SU-DHL-6 (cell line): ENCODE measurements at regions not wholly inside any gene's neighbourhood (a gene's known extent, or its start where the extent isn't known, plus 50 kb on each side); places are given as distances from the start of the nearest gene placed in this dataset.

ENCODE experiments used
- H2AFZ ChIP-seq: fragments of 200-600 bp; sonication (generic); 2 replicates; pipeline ENCODE4 v1.6.1; 2014; ENCODE audit warnings: low read depth, mild to moderate bottlenecking, moderate library complexity, mixed read lengths, antibody characterized with exemption, low read length; ENCODE audit not compliant: severe bottlenecking
- H3F3A ChIP-seq: fragments of 200-600 bp; shearing (Covaris generic); 2 replicates; pipeline ENCODE4 v1.6.0; 2016; ENCODE audit warnings: antibody characterized with exemption, mild to moderate bottlenecking; ENCODE audit not compliant: insufficient read depth
- H3K27ac ChIP-seq: fragments of 200-600 bp; sonication (generic); 2 replicates; pipeline ENCODE4 v1.5.1; 2016; ENCODE audit warnings: low read depth, mild to moderate bottlenecking, low read length, moderate library complexity, mixed read lengths
- H3K27me3 ChIP-seq: fragments of 200-600 bp; sonication (generic), shearing (Covaris generic); 2 replicates; pipeline ENCODE4 v1.6.0; 2014; ENCODE audit warnings: mild to moderate bottlenecking, low read length
- H3K36me3 ChIP-seq: fragments of 200-600 bp; sonication (generic); 2 replicates; pipeline ENCODE4 v1.6.1; 2014; ENCODE audit warnings: mild to moderate bottlenecking, low read length, mixed read lengths
- H3K4me2 ChIP-seq: fragments of 300-600, 200-600 bp; shearing (Covaris generic), sonication (generic); 2 replicates; pipeline ENCODE4 v1.6.0; 2014; ENCODE audit warnings: low read length, low read depth, mild to moderate bottlenecking; ENCODE audit not compliant: poor library complexity, severe bottlenecking
- H3K4me3 ChIP-seq: fragments of 200-600 bp; sonication (generic); 2 replicates; pipeline ENCODE4 v1.5.1; 2014; ENCODE audit warnings: antibody characterized with exemption, low read length, mild to moderate bottlenecking, mixed read lengths; ENCODE audit not compliant: insufficient read depth, poor library complexity, severe bottlenecking
- H3K79me2 ChIP-seq: fragments of 200-600 bp; sonication (generic); 2 replicates; pipeline ENCODE4 v1.6.1; 2014; ENCODE audit warnings: mild to moderate bottlenecking, low read length, moderate library complexity; ENCODE audit not compliant: insufficient read depth
- H3K9ac ChIP-seq: fragments of 200-600 bp; sonication (generic); 2 replicates; pipeline ENCODE4 v1.7.0; 2014; ENCODE audit warnings: mild to moderate bottlenecking, low read length
- H3K9me2 ChIP-seq: fragments of 200-600 bp; sonication (generic); replicated peaks from 2 replicates; pipeline ENCODE4 v1.6.1; 2014; ENCODE audit warnings: low read length; ENCODE audit not compliant: insufficient read depth
- H3K9me3 ChIP-seq: fragments of 200-600 bp; sonication (generic); 2 replicates; pipeline ENCODE4 v1.6.1; 2014; ENCODE audit warnings: low read length, mixed read lengths; ENCODE audit not compliant: insufficient read depth
- H4K20me1 ChIP-seq: fragments of 200-600 bp; sonication (generic); 2 replicates; pipeline ENCODE4 v1.6.1; 2014; ENCODE audit warnings: low read depth, mild to moderate bottlenecking, antibody characterized with exemption, low read length, moderate library complexity, mixed read lengths
- CTCF ChIP-seq: fragments of 200-600 bp; sonication (generic); IDR thresholded peaks from one replicate; pipeline ENCODE4 v1.5.1; 2017; ENCODE audit warnings: antibody characterized with exemption, mild to moderate bottlenecking, low read length, moderate library complexity; ENCODE audit not compliant: insufficient read depth, poor library complexity, severe bottlenecking
- EZH2phosphoT487 ChIP-seq: fragments of 200-600 bp; sonication (generic), shearing (Covaris generic); conservative IDR thresholded peaks from 2 replicates; pipeline ENCODE4 v1.6.1; 2018; ENCODE audit warnings: mild to moderate bottlenecking, antibody characterized with exemption, low read length, moderate library complexity, mixed read lengths

- Histone ChIP-seq H2AFZ (no peak overlapping the region), H3K27ac (no peak overlapping the region)
- TF ChIP-seq EZH2phosphoT487 (no peak), CTCF (no peak)
Observed at GRCh38 chr20:52365688-52366087, 174.1 kb upstream of the ZFP64 start.

GRCh38 chr20:52364405-52364804 is 172.8 kb upstream of the ZFP64 start:
- no peaks in the 10 kb centered on the region for H4K20me1 ChIP-seq
- no peak overlapping the region for H2AFZ ChIP-seq
- no peaks in the 10 kb centered on the region for H3F3A ChIP-seq
- H3K9me2 ChIP-seq = no peaks in the 10 kb centered on the region
- H3K36me3 ChIP-seq = no peaks in the 10 kb centered on the region
- H3K27ac ChIP-seq = no peak overlapping the region
- H3K79me2 ChIP-seq = no peaks in the 10 kb centered on the region
- H3K27me3 ChIP-seq = no peaks in the 10 kb centered on the region
- no peak overlapping the region for H3K4me2 ChIP-seq
- no peak overlapping the region for H3K4me3 ChIP-seq
- TF ChIP-seq EZH2phosphoT487 (no peak), CTCF (no peak)
- no peaks in the 10 kb centered on the region for H3K9me3 ChIP-seq
- H3K9ac ChIP-seq = no peak overlapping the region

More at GRCh38 chr20:52365688-52366087, 174.1 kb upstream of the ZFP64 start:
- Histone ChIP-seq H3K9me2 (no peaks in the 10 kb centered on the region), H3K4me2 (no peak overlapping the region), H3K79me2 (no peaks in the 10 kb centered on the region), H4K20me1 (no peaks in the 10 kb centered on the region), H3K4me3 (no peak overlapping the region), H3F3A (no peaks in the 10 kb centered on the region), H3K9ac (no peak overlapping the region), H3K9me3 (no peaks in the 10 kb centered on the region), H3K27me3 (no peaks in the 10 kb centered on the region), H3K36me3 (no peaks in the 10 kb centered on the region)

GRCh38 chr20:52361650-52362049 is 170.1 kb upstream of the ZFP64 start:
- Histone ChIP-seq H3F3A (no peaks in the 10 kb centered on the region), H3K9me3 (no peaks in the 10 kb centered on the region)

More at GRCh38 chr20:52361650-52362049, 170.1 kb upstream of the ZFP64 start:
- H3K36me3 ChIP-seq = no peaks in the 10 kb centered on the region
- no peak overlapping the region for H3K27ac ChIP-seq
- no peak overlapping the region for H3K4me2 ChIP-seq
- H4K20me1 ChIP-seq = no peaks in the 10 kb centered on the region
- no peak overlapping the region for H3K9ac ChIP-seq
- no peaks in the 10 kb centered on the region for H3K79me2 ChIP-seq
- H3K4me3 ChIP-seq = no peak overlapping the region
- no peaks in the 10 kb centered on the region for H3K27me3 ChIP-seq
- no peaks in the 10 kb centered on the region for H3K9me2 ChIP-seq
- H2AFZ ChIP-seq = no peak overlapping the region
- TF ChIP-seq CTCF (no peak), EZH2phosphoT487 (no peak)
